WTC11 (cell line): ENCODE measurements at regions not wholly inside any gene's neighbourhood (a gene's known extent, or its start where the extent isn't known, plus 50 kb on each side); places are given as distances from the start of the nearest gene placed in this dataset.

Experiments used
- ATAC-seq: fragments of 200-7000 bp; cut with Tn5 transposase; 2 replicates; pipeline ENCODE4 v1.10.0; 2021; ENCODE audit warnings: mild to moderate bottlenecking, moderate library complexity
- CTCF ChIA-PET: fragments of 300-600 bp; sonication (Branson Sonifier 250); formaldehyde crosslinking; loops from one replicate; lab custom pipeline; 2021; ENCODE audit warnings: antibody characterized with exemption; lab: Charles Lee
- POLR2A ChIA-PET: fragments of 350-600 bp; sonication (Branson Sonifier 250); formaldehyde crosslinking; loops from one replicate; lab custom pipeline; 2021; ENCODE audit warnings: antibody characterized with exemption; lab: Charles Lee
- DNase-seq: peaks from one replicate; pipeline ENCODE4 v3.0.0; 2021; ENCODE audit warnings: low spot score
- H3K27ac Mint-ChIP-seq: 2 replicates; pipeline ENCODE4 v1.8.0; 2021; ENCODE audit warnings: mixed read lengths
- H3K27me3 Mint-ChIP-seq: 2 replicates; pipeline ENCODE4 v1.8.0; 2021; ENCODE audit warnings: low read depth, mild to moderate bottlenecking, moderate library complexity, mixed read lengths
- H3K36me3 Mint-ChIP-seq: 2 replicates; pipeline ENCODE4 v1.8.0; 2021; ENCODE audit warnings: mixed read lengths
- H3K4me1 Mint-ChIP-seq: 2 replicates; pipeline ENCODE4 v1.8.0; 2022; ENCODE audit warnings: mixed read lengths
- H3K4me3 Mint-ChIP-seq: 2 replicates; pipeline ENCODE4 v1.8.0; 2021; ENCODE audit warnings: mild to moderate bottlenecking, moderate library complexity, mixed read lengths
- H3K9me3 Mint-ChIP-seq: 2 replicates; pipeline ENCODE4 v1.8.0; 2021; ENCODE audit warnings: mixed read lengths
- AFF4 ChIP-seq: sonication (generic); formaldehyde crosslinking; IDR thresholded peaks from 2 replicates; pipeline ENCODE4 v1.8.1; 2023; ENCODE audit warnings: mild to moderate bottlenecking, missing genetic modification reagents, borderline replicate concordance
- EMX1 ChIP-seq: fragments of 250-450 bp; sonication (Bioruptor Pico); IDR thresholded peaks from 2 replicates; pipeline ENCODE4 v1.8.0; 2021; ENCODE audit warnings: mild to moderate bottlenecking
- GTF2I ChIP-seq: fragments of 250-450 bp; sonication (Bioruptor Pico); conservative IDR thresholded peaks from 2 replicates; pipeline ENCODE4 v1.4.0; 2021; ENCODE audit warnings: mild to moderate bottlenecking
- ZNF121 ChIP-seq: sonication (generic); formaldehyde crosslinking; IDR thresholded peaks from 2 replicates; pipeline ENCODE4 v1.8.0; 2023; ENCODE audit warnings: missing genetic modification reagents
- ZNF512 ChIP-seq: sonication (generic); formaldehyde crosslinking; IDR thresholded peaks from 2 replicates; pipeline ENCODE4 v1.8.1; 2022; ENCODE audit warnings: missing genetic modification reagents, borderline replicate concordance
- TF ChIP-seq, protein P1 (sequence below): sonication (generic); formaldehyde crosslinking; IDR thresholded peaks from 2 replicates; pipeline ENCODE4 v1.8.1; 2022; ENCODE audit warnings: mild to moderate bottlenecking, missing genetic modification reagents, moderate library complexity, borderline replicate concordance
- TF ChIP-seq, protein P2 (sequence below): sonication (generic); formaldehyde crosslinking; IDR thresholded peaks from 2 replicates; pipeline ENCODE4 v1.8.1; 2023; ENCODE audit warnings: mild to moderate bottlenecking, missing genetic modification reagents, moderate library complexity
- TF ChIP-seq, protein P3 (sequence below): sonication (generic); formaldehyde crosslinking; conservative IDR thresholded peaks from 2 replicates; pipeline ENCODE4 v1.8.1; 2023; ENCODE audit warnings: mild to moderate bottlenecking, low read depth, missing genetic modification reagents, moderate library complexity
- TF ChIP-seq, protein P4 (sequence below): fragments of 250-450 bp; sonication (Bioruptor Pico); IDR thresholded peaks from 2 replicates; pipeline ENCODE4 v1.9.0; 2021; ENCODE audit warnings: mild to moderate bottlenecking
- TF ChIP-seq, protein P5 (sequence below): sonication (generic); formaldehyde crosslinking; IDR thresholded peaks from 2 replicates; pipeline ENCODE4 v1.8.1; 2023; ENCODE audit warnings: mild to moderate bottlenecking, missing genetic modification reagents
- TF ChIP-seq, protein P6 (sequence below): sonication (generic); formaldehyde crosslinking; conservative IDR thresholded peaks from 2 replicates; pipeline ENCODE4 v1.8.1; 2022; ENCODE audit warnings: mild to moderate bottlenecking, missing genetic modification reagents
- TF ChIP-seq, protein P7 (sequence below): fragments of 200-600 bp; IDR thresholded peaks from 2 replicates; pipeline ENCODE4 v1.8.0; 2022; ENCODE audit warnings: antibody characterized with exemption

GRCh38 chr10:69692267-69692666 is 62.2 kb downstream of the FAM241B start (continued):
- TF ChIP-seq AFF4 (CRISPR knock-in tag) (no peak), GTF2I (no peak)
- TF ChIP-seq, protein P1, sequence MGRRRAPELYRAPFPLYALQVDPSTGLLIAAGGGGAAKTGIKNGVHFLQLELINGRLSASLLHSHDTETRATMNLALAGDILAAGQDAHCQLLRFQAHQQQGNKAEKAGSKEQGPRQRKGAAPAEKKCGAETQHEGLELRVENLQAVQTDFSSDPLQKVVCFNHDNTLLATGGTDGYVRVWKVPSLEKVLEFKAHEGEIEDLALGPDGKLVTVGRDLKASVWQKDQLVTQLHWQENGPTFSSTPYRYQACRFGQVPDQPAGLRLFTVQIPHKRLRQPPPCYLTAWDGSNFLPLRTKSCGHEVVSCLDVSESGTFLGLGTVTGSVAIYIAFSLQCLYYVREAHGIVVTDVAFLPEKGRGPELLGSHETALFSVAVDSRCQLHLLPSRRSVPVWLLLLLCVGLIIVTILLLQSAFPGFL: no peak
- TF ChIP-seq, protein P2, sequence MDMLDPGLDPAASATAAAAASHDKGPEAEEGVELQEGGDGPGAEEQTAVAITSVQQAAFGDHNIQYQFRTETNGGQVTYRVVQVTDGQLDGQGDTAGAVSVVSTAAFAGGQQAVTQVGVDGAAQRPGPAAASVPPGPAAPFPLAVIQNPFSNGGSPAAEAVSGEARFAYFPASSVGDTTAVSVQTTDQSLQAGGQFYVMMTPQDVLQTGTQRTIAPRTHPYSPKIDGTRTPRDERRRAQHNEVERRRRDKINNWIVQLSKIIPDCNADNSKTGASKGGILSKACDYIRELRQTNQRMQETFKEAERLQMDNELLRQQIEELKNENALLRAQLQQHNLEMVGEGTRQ (CRISPR knock-in tag): no peak
- TF ChIP-seq, all 79 proteins: peak for 0

- ChIA-PET CTCF (interaction anchor here (1.1 kb wide), 1 partner anchor 24 kb away, joined by 3 read pairs; no protein-coding TSS in a partner anchor), POLR2A (no interaction called here)
These were observed 62.8 kb downstream of the FAM241B start for GRCh38 chr10:69692891-69693290.

More at GRCh38 chr10:69692891-69693290, 62.8 kb downstream of the FAM241B start:
- Mint-ChIP-seq H3K36me3 (no peaks in the 10 kb centered on the region), H3K27ac (no peak overlapping the region), H3K27me3 (peaks cover 2% of the 10 kb centered on the region; the same call in 1 of the 2 replicates), H3K4me3 (no peak overlapping the region), H3K4me1 (no peaks in the 10 kb centered on the region), H3K9me3 (peaks cover 4% of the 10 kb centered on the region; the same call in 1 of the 2 replicates)
- TF ChIP-seq, protein P3, sequence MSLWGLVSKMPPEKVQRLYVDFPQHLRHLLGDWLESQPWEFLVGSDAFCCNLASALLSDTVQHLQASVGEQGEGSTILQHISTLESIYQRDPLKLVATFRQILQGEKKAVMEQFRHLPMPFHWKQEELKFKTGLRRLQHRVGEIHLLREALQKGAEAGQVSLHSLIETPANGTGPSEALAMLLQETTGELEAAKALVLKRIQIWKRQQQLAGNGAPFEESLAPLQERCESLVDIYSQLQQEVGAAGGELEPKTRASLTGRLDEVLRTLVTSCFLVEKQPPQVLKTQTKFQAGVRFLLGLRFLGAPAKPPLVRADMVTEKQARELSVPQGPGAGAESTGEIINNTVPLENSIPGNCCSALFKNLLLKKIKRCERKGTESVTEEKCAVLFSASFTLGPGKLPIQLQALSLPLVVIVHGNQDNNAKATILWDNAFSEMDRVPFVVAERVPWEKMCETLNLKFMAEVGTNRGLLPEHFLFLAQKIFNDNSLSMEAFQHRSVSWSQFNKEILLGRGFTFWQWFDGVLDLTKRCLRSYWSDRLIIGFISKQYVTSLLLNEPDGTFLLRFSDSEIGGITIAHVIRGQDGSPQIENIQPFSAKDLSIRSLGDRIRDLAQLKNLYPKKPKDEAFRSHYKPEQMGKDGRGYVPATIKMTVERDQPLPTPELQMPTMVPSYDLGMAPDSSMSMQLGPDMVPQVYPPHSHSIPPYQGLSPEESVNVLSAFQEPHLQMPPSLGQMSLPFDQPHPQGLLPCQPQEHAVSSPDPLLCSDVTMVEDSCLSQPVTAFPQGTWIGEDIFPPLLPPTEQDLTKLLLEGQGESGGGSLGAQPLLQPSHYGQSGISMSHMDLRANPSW (CRISPR knock-in tag): no peak
- TF ChIP-seq, protein P4, sequence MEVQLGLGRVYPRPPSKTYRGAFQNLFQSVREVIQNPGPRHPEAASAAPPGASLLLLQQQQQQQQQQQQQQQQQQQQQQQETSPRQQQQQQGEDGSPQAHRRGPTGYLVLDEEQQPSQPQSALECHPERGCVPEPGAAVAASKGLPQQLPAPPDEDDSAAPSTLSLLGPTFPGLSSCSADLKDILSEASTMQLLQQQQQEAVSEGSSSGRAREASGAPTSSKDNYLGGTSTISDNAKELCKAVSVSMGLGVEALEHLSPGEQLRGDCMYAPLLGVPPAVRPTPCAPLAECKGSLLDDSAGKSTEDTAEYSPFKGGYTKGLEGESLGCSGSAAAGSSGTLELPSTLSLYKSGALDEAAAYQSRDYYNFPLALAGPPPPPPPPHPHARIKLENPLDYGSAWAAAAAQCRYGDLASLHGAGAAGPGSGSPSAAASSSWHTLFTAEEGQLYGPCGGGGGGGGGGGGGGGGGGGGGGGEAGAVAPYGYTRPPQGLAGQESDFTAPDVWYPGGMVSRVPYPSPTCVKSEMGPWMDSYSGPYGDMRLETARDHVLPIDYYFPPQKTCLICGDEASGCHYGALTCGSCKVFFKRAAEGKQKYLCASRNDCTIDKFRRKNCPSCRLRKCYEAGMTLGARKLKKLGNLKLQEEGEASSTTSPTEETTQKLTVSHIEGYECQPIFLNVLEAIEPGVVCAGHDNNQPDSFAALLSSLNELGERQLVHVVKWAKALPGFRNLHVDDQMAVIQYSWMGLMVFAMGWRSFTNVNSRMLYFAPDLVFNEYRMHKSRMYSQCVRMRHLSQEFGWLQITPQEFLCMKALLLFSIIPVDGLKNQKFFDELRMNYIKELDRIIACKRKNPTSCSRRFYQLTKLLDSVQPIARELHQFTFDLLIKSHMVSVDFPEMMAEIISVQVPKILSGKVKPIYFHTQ (CRISPR knock-in tag): no peak
- no peak for TF ChIP-seq ZNF121 (CRISPR knock-in tag)
- TF ChIP-seq EMX1 (CRISPR knock-in tag): no peak
- TF ChIP-seq, protein P5, sequence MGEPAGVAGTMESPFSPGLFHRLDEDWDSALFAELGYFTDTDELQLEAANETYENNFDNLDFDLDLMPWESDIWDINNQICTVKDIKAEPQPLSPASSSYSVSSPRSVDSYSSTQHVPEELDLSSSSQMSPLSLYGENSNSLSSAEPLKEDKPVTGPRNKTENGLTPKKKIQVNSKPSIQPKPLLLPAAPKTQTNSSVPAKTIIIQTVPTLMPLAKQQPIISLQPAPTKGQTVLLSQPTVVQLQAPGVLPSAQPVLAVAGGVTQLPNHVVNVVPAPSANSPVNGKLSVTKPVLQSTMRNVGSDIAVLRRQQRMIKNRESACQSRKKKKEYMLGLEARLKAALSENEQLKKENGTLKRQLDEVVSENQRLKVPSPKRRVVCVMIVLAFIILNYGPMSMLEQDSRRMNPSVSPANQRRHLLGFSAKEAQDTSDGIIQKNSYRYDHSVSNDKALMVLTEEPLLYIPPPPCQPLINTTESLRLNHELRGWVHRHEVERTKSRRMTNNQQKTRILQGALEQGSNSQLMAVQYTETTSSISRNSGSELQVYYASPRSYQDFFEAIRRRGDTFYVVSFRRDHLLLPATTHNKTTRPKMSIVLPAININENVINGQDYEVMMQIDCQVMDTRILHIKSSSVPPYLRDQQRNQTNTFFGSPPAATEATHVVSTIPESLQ (CRISPR knock-in tag): no peak
- TF ChIP-seq, protein P6, sequence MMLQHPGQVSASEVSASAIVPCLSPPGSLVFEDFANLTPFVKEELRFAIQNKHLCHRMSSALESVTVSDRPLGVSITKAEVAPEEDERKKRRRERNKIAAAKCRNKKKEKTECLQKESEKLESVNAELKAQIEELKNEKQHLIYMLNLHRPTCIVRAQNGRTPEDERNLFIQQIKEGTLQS (CRISPR knock-in tag): no peak
- TF ChIP-seq ZNF512: no peak
- TF ChIP-seq, protein P7, sequence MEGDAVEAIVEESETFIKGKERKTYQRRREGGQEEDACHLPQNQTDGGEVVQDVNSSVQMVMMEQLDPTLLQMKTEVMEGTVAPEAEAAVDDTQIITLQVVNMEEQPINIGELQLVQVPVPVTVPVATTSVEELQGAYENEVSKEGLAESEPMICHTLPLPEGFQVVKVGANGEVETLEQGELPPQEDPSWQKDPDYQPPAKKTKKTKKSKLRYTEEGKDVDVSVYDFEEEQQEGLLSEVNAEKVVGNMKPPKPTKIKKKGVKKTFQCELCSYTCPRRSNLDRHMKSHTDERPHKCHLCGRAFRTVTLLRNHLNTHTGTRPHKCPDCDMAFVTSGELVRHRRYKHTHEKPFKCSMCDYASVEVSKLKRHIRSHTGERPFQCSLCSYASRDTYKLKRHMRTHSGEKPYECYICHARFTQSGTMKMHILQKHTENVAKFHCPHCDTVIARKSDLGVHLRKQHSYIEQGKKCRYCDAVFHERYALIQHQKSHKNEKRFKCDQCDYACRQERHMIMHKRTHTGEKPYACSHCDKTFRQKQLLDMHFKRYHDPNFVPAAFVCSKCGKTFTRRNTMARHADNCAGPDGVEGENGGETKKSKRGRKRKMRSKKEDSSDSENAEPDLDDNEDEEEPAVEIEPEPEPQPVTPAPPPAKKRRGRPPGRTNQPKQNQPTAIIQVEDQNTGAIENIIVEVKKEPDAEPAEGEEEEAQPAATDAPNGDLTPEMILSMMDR: no peak
- ATAC-seq: no peak
- DNase-seq: no peak
